ENCODE measurements at regions not wholly inside any gene's neighbourhood (a gene's known extent, or its start where the extent isn't known, plus 50 kb on each side); places are given as distances from the start of the nearest gene placed in this dataset.
"Not testable (repeated sequence)": the region's sequence is repeated elsewhere in the genome, so short reads cannot be mapped to it uniquely, and the experiment has no call there.

DNA sequence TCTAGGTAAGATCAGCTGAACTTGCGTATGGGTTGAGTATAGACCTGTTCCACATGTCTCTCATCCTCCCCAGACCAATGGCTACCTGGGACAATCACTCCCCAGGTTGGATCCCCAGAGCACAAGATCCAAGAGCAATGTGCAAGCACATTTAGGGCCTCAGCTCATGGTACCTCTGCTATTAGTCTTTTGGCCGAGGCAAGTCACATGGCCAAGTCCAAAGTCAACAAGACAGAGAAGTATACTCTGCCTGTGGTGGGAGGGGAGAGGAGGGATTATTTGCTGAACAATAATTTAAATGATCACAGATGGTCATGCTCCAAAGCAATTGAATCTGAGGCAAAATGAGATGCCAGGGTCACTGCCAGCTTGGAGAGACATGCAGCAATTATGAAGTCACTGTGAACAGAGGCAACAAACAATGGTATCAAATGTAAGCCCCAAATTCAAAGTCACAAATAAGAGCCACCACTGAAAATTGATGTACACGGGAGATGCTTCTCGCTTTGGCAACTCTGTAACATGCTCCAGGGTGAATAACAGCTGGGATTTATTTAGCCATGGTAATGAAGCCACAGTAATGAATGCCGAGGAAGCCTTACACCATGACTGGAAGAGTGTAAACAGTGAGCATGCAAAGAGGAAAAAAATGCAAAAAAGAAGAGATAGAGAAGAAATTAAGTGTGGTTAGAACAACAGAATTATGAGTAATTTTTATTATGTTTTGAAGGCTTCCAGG is 149.1 kb downstream of the ZNF281 start:
- H2AFZ ChIP-seq (ENCODE audit: low read depth, low read length): no peak overlapping the region
- no peaks in the 10 kb centered on the region for H4K20me1 ChIP-seq (ENCODE audit: insufficient read depth, low read length)
- no peak overlapping the region for H3K27ac ChIP-seq (ENCODE audit: low read length)

DNA sequence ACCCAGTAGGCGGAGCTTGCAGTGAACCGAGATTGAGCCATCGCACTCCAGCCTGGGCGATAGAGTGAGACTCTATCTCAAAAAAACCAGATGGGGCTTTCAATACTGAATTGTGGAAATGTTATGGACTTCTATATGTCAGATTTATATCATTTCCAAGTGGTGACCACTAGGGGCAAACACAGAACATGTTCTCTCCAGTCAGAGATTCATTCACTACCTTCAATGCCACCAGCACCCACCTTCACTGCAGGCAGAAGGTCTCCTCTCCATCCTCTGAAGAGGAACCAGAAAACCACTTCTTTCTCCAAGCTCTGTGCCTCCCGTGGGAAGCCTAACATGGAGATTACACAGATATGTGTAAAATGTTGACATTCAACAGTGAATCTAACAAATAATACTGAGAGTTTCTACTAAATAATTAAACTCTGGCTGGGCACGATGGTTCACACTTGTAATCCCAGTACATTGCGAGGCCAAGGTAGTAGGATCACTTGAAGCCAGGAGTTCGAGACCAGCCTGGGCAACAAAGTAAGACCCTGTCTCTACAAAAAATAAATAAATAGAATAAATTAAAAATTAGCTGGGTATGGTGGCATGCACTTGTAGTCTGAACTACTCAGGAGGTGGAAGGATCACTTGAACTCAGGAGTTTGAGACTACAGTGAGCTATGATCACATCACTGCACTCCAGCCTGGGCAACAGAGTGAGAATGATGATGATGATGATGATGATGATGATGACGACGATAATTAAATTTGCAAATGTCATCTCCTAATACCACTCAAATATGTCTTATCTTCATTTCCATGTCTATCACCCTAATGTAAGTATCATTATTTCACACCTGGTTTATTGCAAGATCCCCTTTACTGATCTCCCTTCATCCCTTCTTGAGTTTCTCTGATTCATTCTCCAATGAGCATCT is 151.1 kb downstream of the ZNF281 start:
- TF ChIP-seq EZH2 (IDR thresholded peaks at IDR 0.05; ENCODE audit: borderline replicate concordance, low read depth, low read length, severe bottlenecking): no peak
- TF ChIP-seq, protein P1, sequence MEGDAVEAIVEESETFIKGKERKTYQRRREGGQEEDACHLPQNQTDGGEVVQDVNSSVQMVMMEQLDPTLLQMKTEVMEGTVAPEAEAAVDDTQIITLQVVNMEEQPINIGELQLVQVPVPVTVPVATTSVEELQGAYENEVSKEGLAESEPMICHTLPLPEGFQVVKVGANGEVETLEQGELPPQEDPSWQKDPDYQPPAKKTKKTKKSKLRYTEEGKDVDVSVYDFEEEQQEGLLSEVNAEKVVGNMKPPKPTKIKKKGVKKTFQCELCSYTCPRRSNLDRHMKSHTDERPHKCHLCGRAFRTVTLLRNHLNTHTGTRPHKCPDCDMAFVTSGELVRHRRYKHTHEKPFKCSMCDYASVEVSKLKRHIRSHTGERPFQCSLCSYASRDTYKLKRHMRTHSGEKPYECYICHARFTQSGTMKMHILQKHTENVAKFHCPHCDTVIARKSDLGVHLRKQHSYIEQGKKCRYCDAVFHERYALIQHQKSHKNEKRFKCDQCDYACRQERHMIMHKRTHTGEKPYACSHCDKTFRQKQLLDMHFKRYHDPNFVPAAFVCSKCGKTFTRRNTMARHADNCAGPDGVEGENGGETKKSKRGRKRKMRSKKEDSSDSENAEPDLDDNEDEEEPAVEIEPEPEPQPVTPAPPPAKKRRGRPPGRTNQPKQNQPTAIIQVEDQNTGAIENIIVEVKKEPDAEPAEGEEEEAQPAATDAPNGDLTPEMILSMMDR (IDR thresholded peaks at IDR 0.05; ENCODE audit: borderline replicate concordance, extremely low read depth, low read length, poor library complexity, severe bottlenecking): peak; percentile 55
- Histone ChIP-seq H4K20me1 (ENCODE audit: insufficient read depth, low read length) (no peaks in the 10 kb centered on the region), H3K79me2 (ENCODE audit: insufficient read depth, low read length) (no peaks in the 10 kb centered on the region), H3K27ac (ENCODE audit: low read length) (no peak overlapping the region), H3K9ac (ENCODE audit: low read depth, low read length) (no peak overlapping the region), H3K9me3 (ENCODE audit: insufficient read depth, low read length, severe bottlenecking) (no peaks in the 10 kb centered on the region), H2AFZ (ENCODE audit: low read depth, low read length) (no peak overlapping the region), H3K27me3 (ENCODE audit: insufficient read depth, low read length, poor library complexity) (peaks cover 5% of the 10 kb centered on the region), H3K4me2 (ENCODE audit: insufficient read depth, low read length) (no peak overlapping the region), H3K4me3 (ENCODE audit: low read depth in 1 of 2, low read length in 2 of 2) (no peak overlapping the region), H3K36me3 (ENCODE audit: insufficient read depth, low read length) (no peaks in the 10 kb centered on the region), H3K4me1 (ENCODE audit: insufficient read depth, low read length) (no peaks in the 10 kb centered on the region)
- ATAC-seq (ENCODE audit: insufficient read depth, low read depth): peak; percentile 62; the same call in 1 of the 3 replicates
- DNase-seq: no peak

More for the DNA sequence above, 149.1 kb downstream of the ZNF281 start:
- Histone ChIP-seq H3K9me3 (ENCODE audit: insufficient read depth, low read length, severe bottlenecking) (no peaks in the 10 kb centered on the region), H3K4me1 (ENCODE audit: insufficient read depth, low read length) (no peaks in the 10 kb centered on the region), H3K9ac (ENCODE audit: low read depth, low read length) (no peak overlapping the region), H3K27me3 (ENCODE audit: insufficient read depth, low read length, poor library complexity) (peaks cover 3% of the 10 kb centered on the region), H3K79me2 (ENCODE audit: insufficient read depth, low read length) (no peaks in the 10 kb centered on the region), H3K4me2 (ENCODE audit: insufficient read depth, low read length) (no peak overlapping the region), H3K4me3 (ENCODE audit: low read depth in 1 of 2, low read length in 2 of 2) (no peak overlapping the region), H3K36me3 (ENCODE audit: insufficient read depth, low read length) (no peaks in the 10 kb centered on the region)
- no peak for DNase-seq
- no peak for ATAC-seq (ENCODE audit: insufficient read depth, low read depth)
- TF ChIP-seq, protein P1 (IDR thresholded peaks at IDR 0.05; ENCODE audit: borderline replicate concordance, extremely low read depth, low read length, poor library complexity, severe bottlenecking): no peak
- no peak for TF ChIP-seq EZH2 (IDR thresholded peaks at IDR 0.05; ENCODE audit: borderline replicate concordance, low read depth, low read length, severe bottlenecking)

DNA sequence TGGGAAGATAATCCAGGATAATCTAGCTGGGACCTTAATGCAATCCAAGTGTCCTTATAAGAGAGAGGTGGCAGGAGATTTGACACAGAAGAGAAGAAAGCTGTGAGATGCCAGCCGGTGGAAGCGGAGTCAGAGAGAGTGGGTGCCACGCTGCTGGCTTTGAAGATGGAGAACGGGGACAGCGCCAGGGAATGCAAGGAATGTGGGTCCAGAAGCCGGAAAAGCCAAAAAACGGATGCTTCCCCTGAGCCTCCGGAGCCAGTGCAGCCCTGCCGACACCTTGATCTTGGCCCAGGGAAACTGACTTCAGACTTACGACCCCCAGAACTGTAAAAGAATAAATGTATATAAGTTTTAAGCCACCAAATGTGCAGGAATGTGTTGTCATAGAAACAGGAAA is 152.6 kb downstream of the ZNF281 start:
- Histone ChIP-seq H3K27me3 (ENCODE audit: insufficient read depth, low read length, poor library complexity) (peaks cover 5% of the 10 kb centered on the region), H3K27ac (ENCODE audit: low read length) (no peak overlapping the region), H3K9ac (ENCODE audit: low read depth, low read length) (no peak overlapping the region), H2AFZ (ENCODE audit: low read depth, low read length) (no peak overlapping the region), H3K79me2 (ENCODE audit: insufficient read depth, low read length) (no peaks in the 10 kb centered on the region), H3K4me1 (ENCODE audit: insufficient read depth, low read length) (no peaks in the 10 kb centered on the region), H3K4me2 (ENCODE audit: insufficient read depth, low read length) (no peak overlapping the region), H3K4me3 (ENCODE audit: low read depth in 1 of 2, low read length in 2 of 2) (no peak overlapping the region), H4K20me1 (ENCODE audit: insufficient read depth, low read length) (no peaks in the 10 kb centered on the region), H3K9me3 (ENCODE audit: insufficient read depth, low read length, severe bottlenecking) (no peaks in the 10 kb centered on the region), H3K36me3 (ENCODE audit: insufficient read depth, low read length) (no peaks in the 10 kb centered on the region)
- ATAC-seq (ENCODE audit: insufficient read depth, low read depth): no peak
- TF ChIP-seq, protein P1 (IDR thresholded peaks at IDR 0.05; ENCODE audit: borderline replicate concordance, extremely low read depth, low read length, poor library complexity, severe bottlenecking): no peak
- no peak for TF ChIP-seq EZH2 (IDR thresholded peaks at IDR 0.05; ENCODE audit: borderline replicate concordance, low read depth, low read length, severe bottlenecking)
- no peak for DNase-seq

DNA sequence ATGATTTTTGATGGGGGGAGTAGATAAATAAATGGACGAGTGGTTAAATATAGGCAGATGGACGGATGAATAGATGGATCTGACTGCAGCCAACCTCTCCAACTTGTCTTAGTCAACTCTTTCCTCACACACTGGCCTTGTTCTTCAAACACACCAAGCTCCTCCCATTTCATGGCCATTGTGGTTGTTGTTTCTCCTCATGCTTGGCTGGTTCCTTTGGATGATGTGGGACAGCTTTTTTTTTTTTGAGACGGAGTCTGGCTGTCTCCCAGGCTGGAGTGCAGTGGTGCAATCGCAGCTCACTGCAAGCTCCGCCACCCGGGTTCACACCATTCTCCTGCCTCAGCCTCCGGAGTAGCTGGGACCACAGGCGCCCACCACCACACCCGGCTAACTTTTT is 155.2 kb downstream of the ZNF281 start:
- H3K27me3 ChIP-seq (ENCODE audit: insufficient read depth, low read length, poor library complexity); DNase-seq; H3K27ac ChIP-seq (ENCODE audit: low read length); H3K4me2 ChIP-seq (ENCODE audit: insufficient read depth, low read length); ATAC-seq (ENCODE audit: insufficient read depth, low read depth); H3K9ac ChIP-seq (ENCODE audit: low read depth, low read length); H4K20me1 ChIP-seq (ENCODE audit: insufficient read depth, low read length); H3K36me3 ChIP-seq (ENCODE audit: insufficient read depth, low read length); H2AFZ ChIP-seq (ENCODE audit: low read depth, low read length); H3K9me3 ChIP-seq (ENCODE audit: insufficient read depth, low read length, severe bottlenecking); H3K79me2 ChIP-seq (ENCODE audit: insufficient read depth, low read length); H3K4me1 ChIP-seq (ENCODE audit: insufficient read depth, low read length); H3K4me3 ChIP-seq (ENCODE audit: low read depth in 1 of 2, low read length in 2 of 2): not testable (repeated sequence)
